UCSD-AML1 (cell line): ENCODE measurements at regions not wholly inside any gene's neighbourhood (a gene's known extent, or its start where the extent isn't known, plus 50 kb on each side); places are given as distances from the start of the nearest gene placed in this dataset.

Source experiments
- DNase-seq: peaks from one replicate; lab custom pipeline; 2025; ENCODE audit not compliant: unreplicated experiment; lab: John Stamatoyannopoulos, UW

- peak; percentile 49 for DNase-seq
These were observed 163.4 kb upstream of the NCAM1 start for GRCh38 chr11:112797648-112798293.

DNA sequence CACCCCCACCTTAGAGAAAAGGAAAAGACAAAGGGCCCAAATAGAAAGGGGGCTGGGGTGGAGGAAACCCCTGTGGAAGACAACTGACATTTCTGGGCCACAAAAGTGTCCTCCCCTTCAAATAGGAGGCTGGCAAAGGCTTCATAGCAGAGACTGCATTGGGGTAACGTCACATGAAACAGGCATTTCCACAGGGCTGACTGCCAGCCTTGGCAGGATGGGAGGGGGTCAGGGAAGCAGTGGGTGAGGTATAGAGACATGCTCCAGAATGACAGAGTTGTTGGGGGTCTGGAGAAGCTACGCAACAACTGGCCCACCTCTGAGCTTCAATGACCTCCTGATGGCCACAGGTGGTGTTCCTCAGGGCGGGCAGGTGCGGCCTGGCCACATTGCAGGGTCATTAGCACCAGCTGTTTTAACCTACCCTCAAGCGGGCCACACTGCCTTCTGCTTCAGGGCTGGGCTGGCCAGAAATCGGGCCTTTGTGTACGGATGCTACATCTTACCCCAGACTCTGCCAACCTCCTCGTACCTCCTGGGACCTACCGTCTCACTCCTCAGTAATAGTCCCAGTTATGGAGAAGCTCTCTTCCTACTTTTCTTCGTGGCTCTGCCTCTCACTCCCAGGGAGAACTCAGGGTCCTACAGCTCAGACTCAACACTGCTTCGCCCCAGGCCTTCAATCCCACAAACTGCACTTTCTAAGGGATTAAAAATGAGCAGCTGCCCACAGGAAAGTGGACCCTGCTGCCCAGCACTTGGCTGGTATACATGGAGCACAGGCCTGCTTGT lies 160.0 kb upstream of the NCAM1 start:
- no peak for DNase-seq

GRCh38 chr11:112801817-112802088 lies 159.5 kb upstream of the NCAM1 start:
- DNase-seq = no peak

DNA sequence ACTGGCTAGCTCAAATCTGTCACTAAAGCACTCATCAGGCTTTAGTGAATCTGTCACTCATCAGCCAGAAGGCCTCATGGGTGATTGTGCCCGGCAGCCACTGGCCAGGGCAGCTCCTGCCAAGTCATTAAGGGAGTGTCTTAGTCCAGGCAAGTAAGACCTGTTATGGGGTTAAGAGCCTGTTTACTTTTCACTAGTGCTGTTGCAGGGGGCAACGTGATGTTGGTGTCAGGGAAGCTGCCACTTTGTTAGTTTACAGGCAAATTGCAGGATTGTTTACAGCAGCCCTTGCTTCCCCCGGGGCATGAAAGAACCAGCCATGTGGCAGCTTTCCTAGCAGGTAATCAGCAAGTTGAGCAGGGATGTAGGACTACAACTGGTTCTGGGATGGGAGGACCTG lies 155.6 kb upstream of the NCAM1 start:
- DNase-seq = no peak

DNA sequence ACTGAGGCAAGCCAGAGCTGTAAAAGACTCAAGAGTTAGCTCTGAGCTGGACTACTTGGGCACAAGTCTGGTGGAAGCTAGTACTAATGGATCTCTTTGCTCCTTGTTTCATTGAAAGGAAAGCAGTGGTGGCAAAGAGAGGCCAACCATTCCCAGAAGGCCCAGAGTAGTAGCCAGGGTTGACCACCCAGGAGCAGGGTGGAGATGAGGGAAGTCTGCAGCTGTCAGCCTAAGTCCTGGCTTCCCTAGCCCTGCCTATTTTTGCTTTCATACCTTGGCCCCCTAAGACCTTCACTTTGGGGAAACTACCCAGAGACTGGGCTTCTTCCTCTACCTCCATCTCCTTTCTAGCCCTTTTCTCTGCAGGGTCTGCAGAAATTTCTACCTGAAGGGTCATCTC lies 155.0 kb upstream of the NCAM1 start:
- no peak for DNase-seq

DNA sequence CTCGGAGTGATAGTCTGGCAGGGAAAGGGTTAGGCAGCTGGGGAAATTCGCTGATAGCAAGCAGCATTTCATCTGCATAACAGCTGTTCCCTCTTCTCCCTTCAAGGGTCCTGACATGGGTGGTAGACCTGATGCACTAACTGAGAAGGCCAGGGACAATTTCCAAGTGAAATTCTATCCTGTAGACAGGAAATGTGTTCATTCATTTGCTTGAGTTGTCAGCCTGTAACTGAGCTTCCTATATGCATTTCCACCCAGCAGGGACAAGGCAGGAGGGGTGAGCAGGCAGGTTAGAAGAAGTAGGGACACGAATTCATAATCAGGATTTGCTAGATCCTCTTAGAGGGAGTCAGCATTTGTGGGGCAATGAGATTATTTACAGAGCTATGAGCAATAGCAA lies 154.3 kb upstream of the NCAM1 start:
- no peak for DNase-seq

GRCh38 chr11:112809429-112809828 lies 151.8 kb upstream of the NCAM1 start:
- no peak for DNase-seq

GRCh38 chr11:112810951-112811350 lies 150.3 kb upstream of the NCAM1 start:
- DNase-seq = no peak

DNA sequence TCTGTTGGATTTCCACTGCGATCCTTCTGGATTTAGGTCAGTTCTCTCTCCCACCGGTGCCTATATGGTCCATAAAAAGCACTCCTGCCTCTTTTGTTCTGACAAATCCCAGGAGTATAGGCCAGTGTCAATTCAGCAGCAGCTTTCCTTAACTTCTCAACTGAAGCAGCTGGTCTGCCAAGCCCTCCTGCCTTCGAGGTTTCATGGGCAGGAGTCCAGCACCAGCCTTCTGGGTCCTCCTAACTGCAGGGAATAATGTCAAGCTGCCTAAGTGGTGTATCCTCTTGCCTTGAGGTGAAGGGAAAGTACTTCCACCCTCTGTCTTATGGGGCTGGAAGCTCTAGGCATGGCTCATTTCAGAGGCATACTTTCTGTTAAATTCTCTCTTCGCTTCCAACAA lies 149.4 kb upstream of the NCAM1 start:
- no peak for DNase-seq

DNA sequence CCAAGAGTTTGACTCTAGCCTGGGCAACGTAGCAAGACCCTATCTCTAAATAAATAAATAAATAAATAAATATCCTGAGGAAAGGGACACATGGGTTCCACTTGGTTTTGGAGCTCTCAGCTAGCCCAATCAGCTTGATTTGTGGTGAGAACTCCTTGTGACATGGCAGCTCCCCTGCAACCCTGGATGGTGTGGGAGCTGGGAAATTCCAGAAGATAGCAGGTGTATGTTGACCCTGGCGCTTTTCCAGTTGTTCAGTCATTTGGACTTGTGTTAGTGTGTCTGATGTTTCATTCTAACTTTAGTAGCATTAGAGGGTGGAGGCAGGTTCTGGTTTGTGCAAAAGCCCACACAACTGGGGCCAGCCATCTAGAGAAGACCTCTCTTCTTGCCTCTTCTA lies 148.5 kb upstream of the NCAM1 start:
- no peak for DNase-seq

- no peak for DNase-seq
These were observed 147.1 kb upstream of the NCAM1 start for GRCh38 chr11:112814168-112814567.

DNA sequence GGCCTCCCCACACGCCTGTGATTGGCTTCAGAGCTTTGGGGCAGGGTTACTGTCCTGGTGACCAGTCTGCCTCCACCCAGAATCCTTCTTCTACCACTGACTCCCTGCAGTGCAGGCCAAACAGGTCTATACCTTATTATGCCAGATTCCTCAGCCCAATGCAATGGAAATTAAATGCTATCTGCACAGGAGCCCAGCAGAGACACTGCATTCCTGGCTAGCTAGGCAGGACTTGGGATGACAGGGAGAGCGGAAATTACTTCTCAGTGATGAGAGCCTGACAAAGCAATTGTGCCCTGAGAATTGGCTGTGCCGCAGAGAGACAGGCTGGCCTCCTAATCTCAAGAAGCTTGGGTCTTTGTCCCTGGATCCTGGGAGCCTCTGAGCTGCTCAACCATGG lies 143.8 kb upstream of the NCAM1 start:
- no peak for DNase-seq

DNA sequence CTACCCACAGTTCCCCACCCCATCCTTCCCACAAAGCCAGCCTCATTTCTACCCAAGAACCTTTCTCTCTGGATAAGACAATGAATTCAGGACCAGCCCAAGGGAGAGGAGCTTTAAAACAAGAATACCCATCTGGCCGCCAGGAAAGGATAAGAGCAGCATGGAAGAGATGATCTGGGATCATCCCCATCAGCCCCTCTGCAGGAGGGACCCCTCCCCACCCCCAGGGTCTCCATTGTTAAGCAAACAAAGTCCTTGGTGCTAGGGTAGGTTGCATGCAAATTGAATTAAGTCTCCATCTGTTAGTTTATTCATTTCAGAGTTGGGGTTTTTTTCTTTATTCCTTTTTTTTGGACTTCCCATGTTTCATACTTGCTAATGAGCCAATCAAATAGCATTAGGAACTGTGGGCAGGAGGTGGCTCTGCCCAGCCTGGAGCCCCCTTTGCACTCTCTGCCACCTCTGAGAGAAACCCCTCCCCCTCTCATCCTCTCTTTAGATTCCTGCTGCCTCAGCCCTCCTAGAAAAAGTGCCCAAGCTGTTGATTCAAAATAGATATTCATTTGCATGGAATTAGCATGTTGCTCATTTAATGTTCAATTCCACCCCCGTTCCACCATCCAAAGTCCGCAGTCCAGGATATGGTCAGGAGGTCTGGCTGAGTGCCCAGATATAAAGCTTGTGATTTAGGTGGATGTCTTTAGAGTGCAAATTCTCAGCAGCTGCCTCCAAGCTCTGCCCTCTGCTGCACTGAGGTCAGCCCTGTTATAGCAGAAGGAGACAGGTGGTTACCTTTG lies 138.5 kb upstream of the NCAM1 start:
- DNase-seq = no peak

DNA sequence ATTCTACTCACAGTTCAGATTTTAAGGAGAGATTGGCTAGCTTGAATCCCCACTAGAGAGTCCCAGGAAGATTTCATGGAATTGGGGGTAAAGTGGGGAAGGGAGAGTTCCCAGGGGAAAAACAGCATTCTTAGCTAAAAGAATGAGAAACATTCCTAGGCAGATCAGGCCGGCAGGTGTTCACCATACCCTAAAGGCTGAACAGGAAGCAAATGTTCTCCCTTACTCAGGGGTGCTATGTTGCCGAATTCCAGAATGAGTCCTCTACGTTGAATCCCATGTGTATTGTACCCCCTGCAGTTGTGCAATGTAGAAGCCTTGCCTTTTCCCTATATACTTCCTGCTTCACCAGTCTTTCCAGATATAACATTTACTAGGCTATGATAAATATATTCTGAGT lies 135.2 kb upstream of the NCAM1 start:
- no peak for DNase-seq

GRCh38 chr11:112826788-112827187 lies 134.4 kb upstream of the NCAM1 start:
- DNase-seq = no peak

DNA sequence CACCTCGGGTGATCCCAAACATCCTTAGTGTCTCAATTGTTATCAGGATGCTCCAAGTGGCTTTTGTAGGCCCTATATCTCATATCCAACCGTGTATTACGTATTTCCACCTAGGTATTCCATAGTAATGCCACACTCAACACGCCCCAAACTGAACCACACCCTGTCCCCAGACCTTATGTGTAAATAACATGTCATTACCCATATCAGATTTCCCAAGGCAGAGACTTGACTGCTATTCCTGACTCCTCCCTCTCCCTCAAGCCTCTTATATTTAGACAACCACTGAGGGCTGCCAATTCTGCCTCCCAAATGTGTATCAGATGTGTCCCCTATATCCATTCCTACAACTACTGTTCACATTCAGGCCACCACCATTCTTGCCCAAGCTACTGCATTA lies 132.8 kb upstream of the NCAM1 start:
- no peak for DNase-seq

- no peak for DNase-seq
These were observed 131.1 kb upstream of the NCAM1 start for GRCh38 chr11:112829971-112830654.

DNA sequence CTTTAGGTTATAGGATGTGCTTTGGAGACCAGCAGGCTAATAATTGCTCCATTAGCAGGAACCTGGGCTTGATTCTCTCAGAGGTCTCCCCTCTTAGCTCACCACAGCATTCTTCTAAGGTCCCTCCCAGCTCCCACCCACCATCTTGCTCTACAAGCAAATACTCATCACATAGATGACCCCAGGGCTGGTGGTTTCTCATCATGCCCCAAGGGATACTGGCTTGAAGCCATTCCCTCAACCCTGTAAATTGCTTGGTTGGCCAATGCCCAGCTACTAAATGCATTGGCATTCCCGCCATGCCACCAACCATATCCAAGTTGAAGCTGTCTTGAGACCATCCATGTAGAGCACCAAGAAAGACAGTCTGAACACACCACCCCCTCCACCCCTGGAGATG lies 130.2 kb upstream of the NCAM1 start:
- DNase-seq = no peak

- DNase-seq = no peak
These were observed 129.1 kb upstream of the NCAM1 start for GRCh38 chr11:112831969-112832766.

GRCh38 chr11:112834277-112834755 lies 126.9 kb upstream of the NCAM1 start:
- DNase-seq = no peak
